OCI-LY7 (cell line): ENCODE measurements at regions not wholly inside any gene's neighbourhood (a gene's known extent, or its start where the extent isn't known, plus 50 kb on each side); places are given as distances from the start of the nearest gene placed in this dataset.
"Not testable (repeated sequence)": the region's sequence is repeated elsewhere in the genome, so short reads cannot be mapped to it uniquely, and the experiment has no call there.

ENCODE experiments used
- BruUV-seq: library from RNA; stranded (reverse); fragments of 400-500 nt; replicated peaks from 2 replicates; lab custom pipeline; 2021; lab: Mats Ljungman, UMichigan
- CTCF ChIA-PET: fragments of 300-600 bp; sonication (Branson Sonifier 250); formaldehyde crosslinking; loops from one replicate; lab custom pipeline; 2022; ENCODE audit warnings: antibody characterized with exemption; ENCODE audit not compliant: unreplicated experiment; lab: Charles Lee
- POLR2A ChIA-PET: fragments of 300-600 bp; sonication (Branson Sonifier 250); formaldehyde crosslinking; loops from one replicate; lab custom pipeline; 2022; ENCODE audit warnings: antibody characterized with exemption; lab: Charles Lee
- DNase-seq: peaks from one replicate; pipeline ENCODE4 v3.0.0-alpha.2; 2015; ENCODE audit warnings: low spot score
- H2AFZ ChIP-seq: fragments of 200-600 bp; sonication (generic), shearing (Covaris generic); 2 replicates; pipeline ENCODE4 v1.6.1; 2014; ENCODE audit warnings: mild to moderate bottlenecking, antibody characterized with exemption, low read length, moderate library complexity
- H3K27ac ChIP-seq: fragments of 200-600 bp; sonication (generic); 2 replicates; pipeline ENCODE4 v1.5.1; 2014; ENCODE audit warnings: mixed run types, low read depth, mild to moderate bottlenecking, moderate library complexity, low read length, inconsistent platforms; ENCODE audit not compliant: poor library complexity, severe bottlenecking
- H3K36me3 ChIP-seq: fragments of 200-600 bp; sonication (generic); 2 replicates; pipeline ENCODE4 v1.6.1; 2014; ENCODE audit warnings: mild to moderate bottlenecking, antibody characterized with exemption, low read length, moderate library complexity, mixed read lengths; ENCODE audit not compliant: insufficient read depth
- H3K4me1 ChIP-seq: fragments of 200-600 bp; sonication (generic); 2 replicates; pipeline ENCODE4 v1.5.1; 2014; ENCODE audit warnings: mild to moderate bottlenecking, low read length; ENCODE audit not compliant: insufficient read depth, poor library complexity, severe bottlenecking
- H3K4me2 ChIP-seq: fragments of 200-600 bp; sonication (generic); 2 replicates; pipeline ENCODE4 v1.6.1; 2014; ENCODE audit warnings: mild to moderate bottlenecking, low read length
- H3K4me3 ChIP-seq: fragments of 200-600 bp; sonication (generic); 2 replicates; pipeline ENCODE4 v1.5.1; 2014; ENCODE audit warnings: mild to moderate bottlenecking, low read depth, low read length; ENCODE audit not compliant: poor library complexity, severe bottlenecking
- H3K79me2 ChIP-seq: fragments of 200-600 bp; sonication (generic); 2 replicates; pipeline ENCODE4 v1.6.1; 2016; ENCODE audit warnings: low read depth, mild to moderate bottlenecking, low read length, moderate library complexity, mixed read lengths; ENCODE audit not compliant: insufficient read depth
- H3K9me2 ChIP-seq: fragments of 200-600 bp; sonication (generic); 2 replicates; pipeline ENCODE4 v1.6.1; 2016; ENCODE audit warnings: mild to moderate bottlenecking, low read length, mixed read lengths; ENCODE audit not compliant: insufficient read depth
- H3K9me3 ChIP-seq: fragments of 200-600 bp; sonication (generic); 2 replicates; pipeline ENCODE4 v1.6.1; 2014; ENCODE audit warnings: mild to moderate bottlenecking, mixed run types, low read length, mixed read lengths
- H4K20me1 ChIP-seq: fragments of 200-600 bp; sonication (generic); 2 replicates; pipeline ENCODE4 v1.6.1; 2014; ENCODE audit warnings: mild to moderate bottlenecking, antibody characterized with exemption, low read length, moderate library complexity, mixed read lengths; ENCODE audit not compliant: insufficient read depth
- CTCF ChIP-seq: fragments of 200-600 bp; sonication (generic); conservative IDR thresholded peaks from 2 replicates; pipeline ENCODE4 v1.5.1; 2014; ENCODE audit warnings: mild to moderate bottlenecking, antibody characterized with exemption, low read length, moderate library complexity, mixed read lengths
- EZH2phosphoT487 ChIP-seq: fragments of 200-600 bp; sonication (generic); IDR thresholded peaks from 2 replicates; pipeline ENCODE4 v1.6.1; 2018; ENCODE audit warnings: low read depth, borderline replicate concordance, mild to moderate bottlenecking, mixed run types, antibody characterized with exemption, low read length, moderate library complexity, mixed read lengths
- intact Hi-C: fragments of 100-400 bp; cut with micrococcal nuclease; formaldehyde crosslinking; loops from one replicate; pipeline ENCODE4 v1.10.0; 2022; ENCODE audit not compliant: unreplicated experiment

DNA sequence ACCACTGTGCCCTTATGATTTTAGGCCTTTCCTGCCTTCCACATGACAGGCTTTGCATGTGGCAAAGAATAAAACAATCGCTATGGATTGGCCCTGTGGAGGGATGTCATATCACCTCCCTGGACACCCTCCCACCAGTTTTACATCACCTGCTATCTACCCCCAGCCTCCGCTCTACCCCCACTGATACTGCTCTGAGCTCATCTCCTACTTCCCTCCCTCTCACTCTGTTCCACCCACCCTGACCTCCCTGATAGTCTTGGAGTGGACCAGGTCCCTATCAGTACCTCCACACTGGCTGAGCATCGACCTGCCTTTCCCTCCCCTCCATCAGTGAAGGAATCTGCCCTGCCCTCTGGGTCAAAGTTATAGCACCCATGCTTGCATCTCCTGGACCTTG lies 91.8 kb upstream of the FOXN3 start:
- peaks cover 7% of the 10 kb centered on the region; the same call in 1 of the 2 replicates for H3K36me3 ChIP-seq

GRCh38 chr14:89507926-89508460 lies 91.0 kb upstream of the FOXN3 start:
- TF ChIP-seq EZH2phosphoT487 (no peak), CTCF (no peak)
- no peaks in the 10 kb centered on the region for H4K20me1 ChIP-seq
- no peak for DNase-seq
- no peak overlapping the region for H3K27ac ChIP-seq
- no peaks in the 10 kb centered on the region for H3K9me3 ChIP-seq
- ChIA-PET POLR2A (interaction anchor here (1.5 kb wide), 1 partner anchor 14 kb away, joined by 3 read pairs; no protein-coding TSS in a partner anchor), CTCF (no interaction called here)
- BruUV-seq, result no TSS peak
- H3K36me3 ChIP-seq, result peaks cover 7% of the 10 kb centered on the region; the same call in 1 of the 2 replicates
- no peaks in the 10 kb centered on the region for H3K9me2 ChIP-seq
- H2AFZ ChIP-seq, result no peak overlapping the region
- intact Hi-C loops, result no loop called here
- no peak overlapping the region for H3K4me2 ChIP-seq
- peaks cover 23% of the 10 kb centered on the region for H3K4me1 ChIP-seq
- H3K79me2 ChIP-seq, result no peaks in the 10 kb centered on the region
- H3K4me3 ChIP-seq, result no peak overlapping the region

More for the DNA sequence above, 91.8 kb upstream of the FOXN3 start:
- H3K79me2 ChIP-seq, result no peaks in the 10 kb centered on the region
- TF ChIP-seq EZH2phosphoT487 (no peak), CTCF (no peak)
- H3K4me2 ChIP-seq, result no peak overlapping the region
- no TSS peak for BruUV-seq
- H2AFZ ChIP-seq, result no peak overlapping the region
- H3K27ac ChIP-seq, result no peak overlapping the region
- no peak overlapping the region for H3K4me3 ChIP-seq
- intact Hi-C loops, result no loop called here
- no peak for DNase-seq
- ChIA-PET POLR2A (interaction anchor here (1.5 to 2.6 kb wide), 2 partner anchors 14 to 15 kb away, joined by 3 to 14 read pairs; no protein-coding TSS in a partner anchor), CTCF (no interaction called here)
- no peaks in the 10 kb centered on the region for H4K20me1 ChIP-seq
- H3K4me1 ChIP-seq, result peaks cover 21% of the 10 kb centered on the region
- H3K9me3 ChIP-seq, result no peaks in the 10 kb centered on the region
- no peaks in the 10 kb centered on the region for H3K9me2 ChIP-seq

DNA sequence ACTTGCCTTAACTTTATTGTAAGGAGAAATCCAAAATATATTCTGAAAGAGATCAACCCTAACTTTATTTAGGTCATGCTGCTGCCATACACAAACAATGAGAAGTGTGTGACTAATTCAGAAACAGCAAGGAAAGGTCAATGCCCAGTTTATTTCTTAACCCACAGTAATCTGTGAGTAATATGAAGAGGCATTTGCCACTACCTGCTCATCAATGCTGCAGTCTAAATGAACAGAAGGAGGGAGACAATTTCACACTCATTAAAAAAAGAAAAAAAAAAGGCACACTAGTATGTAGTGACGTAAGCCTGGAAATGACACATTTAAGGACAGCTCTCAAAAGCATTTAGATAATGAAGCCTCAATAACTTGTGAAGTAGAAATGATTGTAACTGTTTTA lies 90.5 kb upstream of the FOXN3 start:
- Histone ChIP-seq H3K9me3 (no peaks in the 10 kb centered on the region), H4K20me1 (no peaks in the 10 kb centered on the region), H3K4me3 (no peak overlapping the region), H3K9me2 (no peaks in the 10 kb centered on the region), H3K4me1 (peaks cover 25% of the 10 kb centered on the region), H3K36me3 (peaks cover 7% of the 10 kb centered on the region; the same call in 1 of the 2 replicates), H3K27ac (no peak overlapping the region), H3K4me2 (no peak overlapping the region), H2AFZ (no peak overlapping the region), H3K79me2 (no peaks in the 10 kb centered on the region)
- CTCF ChIA-PET, result no interaction called here
- intact Hi-C loops, result no loop called here
- BruUV-seq, result no TSS peak
- no peak for DNase-seq
- POLR2A ChIA-PET, result interaction anchor here (1.5 kb wide), 1 partner anchor 14 kb away, joined by 3 read pairs; no protein-coding TSS in a partner anchor
- TF ChIP-seq CTCF (no peak), EZH2phosphoT487 (no peak)

DNA sequence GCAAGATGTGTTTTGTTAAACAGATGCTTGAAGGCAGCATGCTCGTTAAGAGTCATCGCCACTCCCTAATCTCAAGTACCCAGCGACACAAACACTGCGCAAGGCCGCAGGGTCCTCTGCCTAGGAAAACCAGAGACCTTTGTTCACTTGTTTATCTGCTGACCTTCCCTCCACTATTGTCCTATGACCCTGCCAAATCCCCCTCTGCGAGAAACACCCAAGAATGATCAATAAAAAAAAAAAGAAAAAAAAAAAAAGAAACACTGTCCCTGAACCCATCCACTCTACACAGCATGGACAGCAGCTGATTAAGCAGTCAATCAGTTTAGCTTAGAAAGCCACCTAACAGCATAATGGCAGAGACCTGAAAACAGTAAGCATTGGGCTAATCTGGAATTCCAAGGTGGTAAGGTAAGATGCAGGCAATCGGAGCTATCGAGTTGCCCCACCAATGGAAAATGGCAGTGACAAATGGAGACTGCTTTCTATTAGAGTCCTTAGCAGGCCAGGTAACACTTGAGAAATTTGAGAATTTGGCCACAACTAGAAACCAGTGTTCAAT lies 89.9 kb upstream of the FOXN3 start:
- H3K4me2 ChIP-seq, H3K9me3 ChIP-seq, H3K27ac ChIP-seq, intact Hi-C loops, BruUV-seq, H3K9me2 ChIP-seq, H2AFZ ChIP-seq, CTCF ChIA-PET, H4K20me1 ChIP-seq, POLR2A ChIA-PET, DNase-seq, H3K4me3 ChIP-seq, H3K36me3 ChIP-seq, H3K79me2 ChIP-seq: not testable (repeated sequence)
- peaks cover 25% of the 10 kb centered on the region for H3K4me1 ChIP-seq
